Neural progenitor cell (in vitro differentiated cells): ENCODE measurements at regions not wholly inside any gene's neighbourhood (a gene's known extent, or its start where the extent isn't known, plus 50 kb on each side); places are given as distances from the start of the nearest gene placed in this dataset.

ENCODE experiments used
- DNase-seq: peaks from one replicate; pipeline ENCODE4 v3.0.0-alpha.2; 2016; ENCODE audit warnings: low spot score
- H2AFZ ChIP-seq: fragments of 200-600 bp; sonication (generic); replicated peaks from 2 replicates; pipeline ENCODE4 v1.6.1; 2016; ENCODE audit warnings: antibody characterized with exemption
- H3F3A ChIP-seq: fragments of 200-600 bp; sonication (generic); 2 replicates; pipeline ENCODE4 v1.6.1; 2016; ENCODE audit warnings: antibody characterized with exemption, low read depth
- H3K27ac ChIP-seq: fragments of 200-600 bp; sonication (generic); 2 replicates; pipeline ENCODE4 v1.5.1; 2016; ENCODE audit warnings: mild to moderate bottlenecking
- H3K27me3 ChIP-seq: fragments of 200-600 bp; sonication (generic); 2 replicates; pipeline ENCODE4 v1.6.1; 2016; ENCODE audit warnings: mild to moderate bottlenecking, moderate library complexity
- H3K36me3 ChIP-seq: fragments of 200-600 bp; sonication (generic); 2 replicates; pipeline ENCODE4 v1.5.1; 2016
- H3K4me1 ChIP-seq: fragments of 200-600 bp; sonication (generic); 2 replicates; pipeline ENCODE4 v1.6.1; 2016; ENCODE audit warnings: mixed run types
- H3K4me2 ChIP-seq: fragments of 200-600 bp; sonication (generic); 2 replicates; pipeline ENCODE4 v1.6.1; 2016
- H3K4me3 ChIP-seq: fragments of 200-600 bp; sonication (generic); 2 replicates; pipeline ENCODE4 v1.5.1; 2016
- H3K79me2 ChIP-seq: fragments of 200-600 bp; sonication (generic); 2 replicates; pipeline ENCODE4 v1.6.1; 2016; ENCODE audit warnings: low read depth
- H3K9ac ChIP-seq: fragments of 200-600 bp; sonication (generic); 2 replicates; pipeline ENCODE4 v1.6.1; 2016
- H3K9me3 ChIP-seq: fragments of 200-600 bp; sonication (generic); 2 replicates; pipeline ENCODE4 v1.5.1; 2016; ENCODE audit warnings: low read depth
- H4K20me1 ChIP-seq: fragments of 200-600 bp; sonication (generic); 2 replicates; pipeline ENCODE4 v1.6.1; 2016; ENCODE audit warnings: low read depth
- H3K27ac Mint-ChIP-seq: 3 replicates; pipeline ENCODE4 v1.8.0; 2021; ENCODE audit warnings: mixed read lengths
- H3K27me3 Mint-ChIP-seq: 2 replicates; pipeline ENCODE4 v1.8.0; 2022; ENCODE audit warnings: low read depth, mild to moderate bottlenecking, inconsistent platforms, moderate library complexity, mixed read lengths; ENCODE audit not compliant: insufficient read depth
- H3K36me3 Mint-ChIP-seq: 3 replicates; pipeline ENCODE4 v1.8.0; 2021; ENCODE audit warnings: mixed read lengths
- H3K4me1 Mint-ChIP-seq: 3 replicates; pipeline ENCODE4 v1.8.0; 2021; ENCODE audit warnings: mixed read lengths
- H3K4me3 Mint-ChIP-seq: 3 replicates; pipeline ENCODE4 v1.8.0; 2021; ENCODE audit warnings: mild to moderate bottlenecking, moderate library complexity, mixed read lengths
- H3K9me3 Mint-ChIP-seq: 3 replicates; pipeline ENCODE4 v1.8.0; 2020; ENCODE audit warnings: mixed read lengths
- EZH2 ChIP-seq: fragments of 200-600 bp; sonication (generic); IDR thresholded peaks from 2 replicates; pipeline ENCODE4 v1.6.1; 2017; ENCODE audit warnings: antibody characterized with exemption, mild to moderate bottlenecking, moderate library complexity
- EZH2phosphoT487 ChIP-seq: fragments of 200-600 bp; sonication (generic); IDR thresholded peaks from 2 replicates; pipeline ENCODE4 v1.6.1; 2017; ENCODE audit warnings: antibody characterized with exemption
- TF ChIP-seq, protein P1 (sequence below): fragments of 200-600 bp; sonication (generic); IDR thresholded peaks from 2 replicates; pipeline ENCODE4 v1.5.1; 2017; ENCODE audit warnings: antibody characterized with exemption, mild to moderate bottlenecking

- DNase-seq: no peak
- Histone ChIP-seq H3K4me2 (no peak overlapping the region), H3K79me2 (no peaks in the 10 kb centered on the region), H3K27me3 (no peaks in the 10 kb centered on the region), H3K27ac (no peak overlapping the region), H3K4me1 (no peaks in the 10 kb centered on the region), H2AFZ (no peak overlapping the region), H3K36me3 (no peaks in the 10 kb centered on the region), H4K20me1 (no peaks in the 10 kb centered on the region), H3F3A (no peaks in the 10 kb centered on the region), H3K4me3 (no peak overlapping the region), H3K9ac (no peak overlapping the region), H3K9me3 (peaks cover 3% of the 10 kb centered on the region)
- peaks cover 4% of the 10 kb centered on the region for H3K9me3 Mint-ChIP-seq
- H3K36me3 Mint-ChIP-seq: no peaks in the 10 kb centered on the region
- TF ChIP-seq EZH2: no peak
- TF ChIP-seq EZH2phosphoT487: no peak
- TF ChIP-seq, protein P1, sequence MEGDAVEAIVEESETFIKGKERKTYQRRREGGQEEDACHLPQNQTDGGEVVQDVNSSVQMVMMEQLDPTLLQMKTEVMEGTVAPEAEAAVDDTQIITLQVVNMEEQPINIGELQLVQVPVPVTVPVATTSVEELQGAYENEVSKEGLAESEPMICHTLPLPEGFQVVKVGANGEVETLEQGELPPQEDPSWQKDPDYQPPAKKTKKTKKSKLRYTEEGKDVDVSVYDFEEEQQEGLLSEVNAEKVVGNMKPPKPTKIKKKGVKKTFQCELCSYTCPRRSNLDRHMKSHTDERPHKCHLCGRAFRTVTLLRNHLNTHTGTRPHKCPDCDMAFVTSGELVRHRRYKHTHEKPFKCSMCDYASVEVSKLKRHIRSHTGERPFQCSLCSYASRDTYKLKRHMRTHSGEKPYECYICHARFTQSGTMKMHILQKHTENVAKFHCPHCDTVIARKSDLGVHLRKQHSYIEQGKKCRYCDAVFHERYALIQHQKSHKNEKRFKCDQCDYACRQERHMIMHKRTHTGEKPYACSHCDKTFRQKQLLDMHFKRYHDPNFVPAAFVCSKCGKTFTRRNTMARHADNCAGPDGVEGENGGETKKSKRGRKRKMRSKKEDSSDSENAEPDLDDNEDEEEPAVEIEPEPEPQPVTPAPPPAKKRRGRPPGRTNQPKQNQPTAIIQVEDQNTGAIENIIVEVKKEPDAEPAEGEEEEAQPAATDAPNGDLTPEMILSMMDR: no peak
- H3K27ac Mint-ChIP-seq: no peak overlapping the region
- no peaks in the 10 kb centered on the region for H3K4me1 Mint-ChIP-seq
- H3K27me3 Mint-ChIP-seq: peaks cover 5% of the 10 kb centered on the region
- H3K4me3 Mint-ChIP-seq: no peak overlapping the region
These were observed 177.8 kb downstream of the USP12 start for GRCh38 chr13:26993780-26994179.

- no peak overlapping the region for H3K4me2 ChIP-seq
- H3K9me3 ChIP-seq: peaks cover 3% of the 10 kb centered on the region
- DNase-seq: no peak
- H3K27me3 ChIP-seq: no peaks in the 10 kb centered on the region
- H3K9ac ChIP-seq: no peak overlapping the region
- H3K79me2 ChIP-seq: no peaks in the 10 kb centered on the region
- Mint-ChIP-seq H3K27ac (no peak overlapping the region), H3K9me3 (peaks cover 4% of the 10 kb centered on the region), H3K27me3 (peaks cover 5% of the 10 kb centered on the region), H3K4me3 (no peak overlapping the region), H3K4me1 (no peaks in the 10 kb centered on the region), H3K36me3 (no peaks in the 10 kb centered on the region)
- TF ChIP-seq EZH2 (no peak), EZH2phosphoT487 (no peak)
- TF ChIP-seq, protein P1: no peak
- no peaks in the 10 kb centered on the region for H4K20me1 ChIP-seq
- H3K4me1 ChIP-seq: no peaks in the 10 kb centered on the region
- no peak overlapping the region for H3K4me3 ChIP-seq
- H2AFZ ChIP-seq: no peak overlapping the region
- H3K27ac ChIP-seq: no peak overlapping the region
- H3F3A ChIP-seq: no peaks in the 10 kb centered on the region
- H3K36me3 ChIP-seq: no peaks in the 10 kb centered on the region
These were observed 178.5 kb downstream of the USP12 start for GRCh38 chr13:26992951-26993719.

DNA sequence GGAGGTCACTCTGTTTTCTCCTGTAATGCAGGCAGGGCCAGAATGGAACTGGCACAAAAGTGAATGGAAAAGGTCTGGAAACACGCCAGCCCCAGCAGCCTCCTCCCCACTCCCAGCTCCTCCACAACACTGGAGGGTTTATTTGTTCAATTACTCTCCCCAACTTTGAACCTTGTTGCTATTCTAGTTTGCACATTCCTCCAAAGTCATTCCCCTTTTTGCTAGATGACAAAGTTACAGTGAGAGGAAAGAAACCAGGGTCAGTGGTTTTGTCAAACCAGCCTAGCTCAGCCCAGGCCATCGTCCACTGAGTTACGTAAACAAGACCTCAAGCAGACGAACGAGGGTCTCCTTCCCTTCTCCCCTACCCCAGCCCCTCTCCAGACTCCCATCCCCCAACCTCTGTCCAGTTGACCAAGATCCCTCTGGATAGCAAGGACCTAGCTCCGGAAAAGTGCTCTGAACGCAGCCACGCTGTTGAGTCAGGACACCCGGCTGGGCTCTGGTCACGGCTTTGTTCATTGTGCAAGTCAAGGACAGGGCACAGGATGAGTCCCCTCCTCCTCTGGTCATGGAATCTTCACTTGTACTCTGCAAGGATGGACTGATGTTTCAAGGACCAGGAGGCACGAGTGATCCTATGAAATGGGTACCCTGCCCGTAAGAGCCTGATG is 180.0 kb downstream of the USP12 start:
- TF ChIP-seq, protein P1: no peak
- TF ChIP-seq EZH2phosphoT487 (no peak), EZH2 (no peak)
- H3K27ac Mint-ChIP-seq: no peak overlapping the region
- Histone ChIP-seq H3K79me2 (no peaks in the 10 kb centered on the region), H3K4me2 (no peak overlapping the region), H3K4me1 (no peaks in the 10 kb centered on the region), H2AFZ (no peak overlapping the region), H3K9ac (no peak overlapping the region), H3K36me3 (no peaks in the 10 kb centered on the region), H3K27me3 (no peaks in the 10 kb centered on the region), H4K20me1 (no peaks in the 10 kb centered on the region), H3K9me3 (peaks cover 3% of the 10 kb centered on the region), H3K4me3 (no peak overlapping the region), H3K27ac (no peak overlapping the region), H3F3A (no peaks in the 10 kb centered on the region)
- H3K9me3 Mint-ChIP-seq: peaks cover 4% of the 10 kb centered on the region
- no peak for DNase-seq
- peaks cover 5% of the 10 kb centered on the region for H3K27me3 Mint-ChIP-seq
- H3K4me1 Mint-ChIP-seq: no peaks in the 10 kb centered on the region
- no peaks in the 10 kb centered on the region for H3K36me3 Mint-ChIP-seq
- H3K4me3 Mint-ChIP-seq: no peak overlapping the region
